GM19043 (cell line): ENCODE measurements at regions not wholly inside any gene's neighbourhood (a gene's known extent, or its start where the extent isn't known, plus 50 kb on each side); places are given as distances from the start of the nearest gene placed in this dataset.

Experiments
- ATAC-seq: cut with Tn5 transposase; IDR thresholded peaks from one replicate; pipeline ENCODE4 v1.9.1; 2021; ENCODE audit warnings: low read depth; ENCODE audit not compliant: unreplicated experiment

GRCh38 chr1:106961646-106962045, 94.8 kb upstream of the PRMT6 start:
- ATAC-seq = no peak

- no peak for ATAC-seq
Measured at GRCh38 chr1:106962591-106962990, 93.9 kb upstream of the PRMT6 start.

DNA sequence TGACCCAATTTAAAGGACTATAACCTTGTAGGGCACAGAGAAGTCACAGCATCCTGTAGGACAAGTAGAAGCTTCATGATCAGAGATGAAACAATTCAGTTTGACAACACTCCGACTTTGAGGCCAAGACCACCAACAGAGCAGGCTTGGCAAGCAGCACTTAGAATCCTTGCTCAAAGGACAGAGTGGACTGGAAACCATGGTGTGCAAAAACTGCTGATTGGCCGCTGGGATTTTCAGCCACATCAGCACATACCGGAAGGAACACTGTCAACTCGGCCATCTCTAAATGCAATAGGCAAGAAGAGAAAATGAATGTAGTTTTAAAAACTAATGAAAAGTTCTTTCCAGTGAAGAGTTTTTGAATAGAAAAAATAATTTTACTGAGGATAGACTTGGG, 92.0 kb upstream of the PRMT6 start:
- no peak for ATAC-seq

- ATAC-seq = no peak
Measured at GRCh38 chr1:106968644-106969043, 87.8 kb upstream of the PRMT6 start.

DNA sequence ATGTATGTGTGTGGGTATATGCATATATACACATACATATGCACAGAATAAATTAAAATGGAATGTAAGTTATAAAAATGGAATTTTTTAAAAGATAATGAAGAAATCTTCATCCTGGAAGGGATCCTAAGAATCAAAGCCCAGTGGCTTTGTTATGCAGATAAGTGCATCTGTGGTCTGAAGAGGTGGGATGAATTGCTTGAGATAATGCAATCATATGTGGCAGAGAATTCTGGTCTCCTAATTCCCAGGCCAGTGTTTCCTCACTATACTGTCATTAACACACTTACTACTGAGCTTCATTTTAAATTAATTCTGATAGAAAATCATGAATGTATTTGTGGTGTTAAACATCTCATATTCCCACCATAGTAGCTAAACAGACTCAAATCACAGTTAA, 86.7 kb upstream of the PRMT6 start:
- ATAC-seq = no peak

DNA sequence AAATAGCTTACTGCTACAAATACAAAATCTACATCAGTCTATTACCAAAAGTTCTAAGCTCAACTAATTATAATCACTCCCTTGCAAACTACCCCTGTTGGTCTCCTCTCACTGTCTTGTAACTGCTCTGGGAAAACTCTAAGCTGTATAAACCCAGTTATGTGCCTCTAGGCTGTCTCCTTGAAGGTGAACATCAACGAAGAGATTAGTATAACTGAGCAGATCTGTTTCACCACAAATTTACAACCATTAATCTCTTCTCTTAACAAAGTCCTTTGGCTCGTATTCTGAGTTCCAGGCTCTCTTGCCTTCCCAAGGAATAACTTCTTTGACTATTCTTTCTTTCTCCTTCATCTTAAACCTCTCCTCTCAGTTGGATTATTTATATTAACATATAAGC, 84.4 kb upstream of the PRMT6 start:
- no peak for ATAC-seq

DNA sequence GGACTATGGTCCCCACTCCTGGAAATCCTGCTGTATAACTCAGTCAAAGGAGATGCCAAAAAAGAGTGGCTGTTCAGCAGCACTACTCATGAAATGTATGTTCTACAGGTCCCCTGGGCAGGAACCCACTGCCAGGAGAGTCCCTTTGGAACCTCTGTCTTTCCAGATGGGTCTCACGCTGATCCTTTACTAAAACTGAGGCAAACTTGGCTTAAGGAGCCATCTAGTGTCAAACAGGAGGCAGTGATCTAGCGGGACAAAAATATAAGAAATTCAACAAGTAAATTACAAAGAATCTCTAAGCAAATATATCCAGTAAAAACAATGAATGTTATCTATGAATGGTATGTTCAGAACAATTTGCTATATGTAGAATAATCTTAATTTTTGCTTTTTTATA, 80.5 kb upstream of the PRMT6 start:
- no peak for ATAC-seq

DNA sequence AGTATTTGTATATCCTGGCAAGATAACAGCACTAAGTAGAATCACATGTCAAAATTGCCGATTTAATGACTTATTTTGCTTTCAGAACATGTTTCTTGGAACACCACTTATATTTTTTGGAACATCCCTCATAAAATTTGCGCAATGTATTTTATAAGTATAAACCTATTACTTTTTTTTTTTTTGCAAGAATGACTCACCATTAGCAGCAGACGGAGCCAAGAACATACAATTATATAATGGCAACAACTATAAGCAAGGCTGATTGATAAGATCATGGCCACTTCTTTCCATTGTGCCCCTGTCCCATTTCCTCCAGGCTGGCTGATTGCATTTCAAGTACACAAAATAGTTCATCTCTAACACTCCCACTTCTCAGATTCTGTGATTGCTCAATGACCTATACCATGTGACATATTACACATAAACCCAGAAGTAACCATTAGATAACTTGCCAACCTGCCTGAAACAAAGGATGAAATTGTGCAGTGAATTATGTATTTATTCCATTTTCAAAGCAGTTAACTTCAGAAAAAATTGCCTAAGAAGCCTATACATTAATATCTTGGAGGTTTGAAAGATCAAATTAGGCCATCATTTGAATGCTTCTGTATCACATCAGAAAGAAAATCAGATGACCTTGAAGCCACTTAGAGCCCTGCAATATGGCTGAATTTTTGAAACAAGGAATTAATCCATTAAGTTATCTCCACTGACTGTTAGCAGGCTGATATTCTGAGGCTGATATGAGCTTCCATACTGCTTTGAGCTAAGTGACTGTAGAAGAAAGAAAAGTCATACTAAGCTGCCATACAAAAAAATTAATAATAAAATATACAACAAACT, 77.8 kb upstream of the PRMT6 start:
- ATAC-seq = no peak

DNA sequence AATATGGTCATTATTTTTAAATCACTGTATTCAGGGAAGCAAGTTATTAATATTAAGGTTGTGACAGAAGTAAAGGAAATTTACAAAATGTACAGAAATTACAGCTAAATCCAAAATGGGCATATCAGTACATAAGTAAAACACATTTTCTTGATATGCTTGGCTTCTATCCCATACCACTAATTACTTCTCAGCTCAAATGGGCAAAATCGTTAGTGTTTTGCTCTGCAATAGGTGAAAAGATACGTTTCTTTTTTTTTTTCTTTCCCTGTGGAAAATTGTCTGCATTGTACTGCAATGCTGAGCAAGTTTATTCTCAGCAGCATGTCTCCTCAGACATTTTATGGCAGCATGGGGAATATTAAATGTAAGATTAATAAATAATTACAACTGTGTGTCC, 77.1 kb upstream of the PRMT6 start:
- ATAC-seq = no peak

- ATAC-seq = no peak
Measured at GRCh38 chr1:106980121-106980520, 76.4 kb upstream of the PRMT6 start.

GRCh38 chr1:106984801-106985200, 71.7 kb upstream of the PRMT6 start:
- ATAC-seq = no peak

DNA sequence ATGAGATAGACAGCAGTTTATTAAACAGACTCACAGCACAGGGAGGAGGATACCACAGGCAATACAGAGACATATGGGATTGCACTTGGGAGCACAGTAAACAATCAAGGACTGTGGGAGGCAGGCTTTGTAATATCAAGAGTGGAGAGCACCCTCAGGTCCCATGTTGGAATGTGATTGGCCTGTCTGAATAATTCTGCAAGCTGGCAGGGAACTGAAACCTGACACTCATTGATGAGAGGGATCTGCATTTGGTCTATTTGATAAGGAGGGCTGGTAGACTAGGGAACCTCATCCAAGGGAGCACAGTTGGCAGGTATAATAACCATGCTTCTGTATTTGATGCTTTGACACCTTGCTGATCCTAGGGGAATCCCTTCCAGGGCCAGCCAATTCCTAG, 69.9 kb upstream of the PRMT6 start:
- ATAC-seq = no peak

DNA sequence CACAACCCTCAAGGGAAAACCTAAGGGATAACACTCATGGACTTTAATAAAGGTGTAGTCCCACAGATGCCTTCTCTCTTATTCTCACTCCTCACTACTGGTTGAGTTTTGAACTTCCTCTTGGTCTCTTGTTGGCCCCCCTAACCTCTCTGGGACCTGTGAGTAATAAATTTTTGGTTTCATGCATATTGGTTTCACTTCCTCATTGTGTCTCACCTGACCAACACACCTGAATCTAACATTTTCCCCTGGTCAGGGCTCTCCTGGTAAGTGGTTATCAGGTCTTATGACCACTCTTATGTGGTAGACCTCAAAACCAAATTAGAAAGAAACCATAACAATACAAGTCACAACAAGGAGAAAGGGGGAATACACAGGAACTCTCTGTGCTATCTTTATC, 60.5 kb upstream of the PRMT6 start:
- ATAC-seq = peak; percentile 97

DNA sequence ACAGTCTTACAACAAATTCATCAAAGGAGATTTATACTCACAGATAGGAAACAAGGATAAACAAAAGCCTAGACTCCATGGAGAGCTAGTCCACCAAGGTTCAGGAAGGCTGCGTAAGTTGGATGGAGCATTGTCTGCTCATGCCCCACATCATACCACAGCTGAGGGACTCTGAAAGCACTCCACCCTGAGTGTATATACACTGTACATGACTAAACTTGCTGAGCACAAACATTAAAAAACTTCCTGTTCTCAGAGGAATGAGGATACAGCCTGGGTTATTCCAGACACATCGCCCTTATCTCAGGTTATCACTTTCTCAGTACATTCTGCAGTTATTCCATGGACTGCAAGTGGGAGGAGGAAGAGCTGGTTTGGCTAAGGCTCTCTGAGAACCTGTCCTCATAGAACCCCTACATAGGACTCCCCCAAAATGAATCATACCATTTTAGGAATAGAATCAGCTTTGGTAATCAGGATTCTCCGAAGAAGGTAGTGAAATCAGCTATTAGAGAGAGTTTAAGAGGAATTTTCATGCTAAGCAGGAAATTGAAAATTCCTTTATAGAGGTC, 58.0 kb upstream of the PRMT6 start:
- ATAC-seq = no peak

GRCh38 chr1:107000902-107001301, 55.6 kb upstream of the PRMT6 start:
- no peak for ATAC-seq

DNA sequence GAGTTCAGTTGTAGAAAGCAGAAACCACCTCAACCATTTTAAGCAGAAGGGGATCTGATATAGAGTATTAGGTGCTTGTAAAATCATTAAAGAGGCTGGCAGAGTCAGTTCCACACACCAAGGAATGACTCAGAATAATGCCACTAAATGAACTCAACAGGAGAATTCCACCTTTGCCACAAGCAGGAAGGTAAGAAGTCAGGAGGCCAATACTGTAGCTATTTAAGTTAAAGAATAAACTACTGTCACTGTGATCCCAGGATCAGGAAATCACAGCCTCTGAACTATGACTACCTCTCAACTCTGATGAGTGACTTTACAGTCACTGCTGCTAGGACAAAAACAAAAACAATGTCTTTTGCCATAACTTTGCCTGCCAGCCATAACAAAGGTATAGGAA, 52.5 kb upstream of the PRMT6 start:
- no peak for ATAC-seq

DNA sequence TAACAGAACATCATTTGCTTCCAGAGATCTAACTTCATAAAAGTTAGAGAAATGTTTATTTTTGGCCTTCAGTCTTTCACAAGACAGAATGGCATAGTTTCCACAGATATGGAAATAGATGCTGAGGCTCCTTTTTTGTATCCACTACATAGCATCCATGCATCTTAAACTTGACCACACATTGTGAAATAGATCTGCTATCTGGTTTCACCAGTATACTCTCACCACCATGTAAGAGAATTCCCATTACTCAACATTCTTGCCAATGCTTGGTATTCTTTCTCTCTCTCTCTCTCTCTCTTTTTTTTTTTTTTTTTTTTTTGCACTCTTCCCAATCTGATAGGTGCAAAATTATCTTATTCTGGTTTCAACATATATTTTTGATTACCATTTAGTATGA, 52.1 kb upstream of the PRMT6 start:
- no peak for ATAC-seq
